ENCODE measurements at regions not wholly inside any gene's neighbourhood (a gene's known extent, or its start where the extent isn't known, plus 50 kb on each side); places are given as distances from the start of the nearest gene placed in this dataset.
"Not testable (repeated sequence)": the region's sequence is repeated elsewhere in the genome, so short reads cannot be mapped to it uniquely, and the experiment has no call there.

DNA sequence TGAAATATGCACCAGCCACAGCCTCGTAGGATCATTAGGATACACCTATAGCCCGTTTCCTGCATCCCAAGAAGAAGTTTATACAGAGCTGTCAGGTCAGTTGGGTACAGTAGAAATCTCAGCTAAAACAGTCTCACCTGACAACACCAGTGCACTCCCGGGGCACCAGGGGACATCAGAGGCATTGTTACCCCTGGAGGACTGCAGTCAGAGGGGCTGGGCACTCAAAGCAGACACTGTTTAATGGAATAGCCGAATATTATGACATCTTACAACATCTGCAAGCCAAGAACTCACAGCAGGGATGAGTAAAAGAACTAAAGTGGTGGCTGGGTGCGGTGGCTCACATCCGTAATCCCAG, 93.0 kb upstream of the ID2 start:
- no peak for DNase-seq (ENCODE audit: low spot score)

DNA sequence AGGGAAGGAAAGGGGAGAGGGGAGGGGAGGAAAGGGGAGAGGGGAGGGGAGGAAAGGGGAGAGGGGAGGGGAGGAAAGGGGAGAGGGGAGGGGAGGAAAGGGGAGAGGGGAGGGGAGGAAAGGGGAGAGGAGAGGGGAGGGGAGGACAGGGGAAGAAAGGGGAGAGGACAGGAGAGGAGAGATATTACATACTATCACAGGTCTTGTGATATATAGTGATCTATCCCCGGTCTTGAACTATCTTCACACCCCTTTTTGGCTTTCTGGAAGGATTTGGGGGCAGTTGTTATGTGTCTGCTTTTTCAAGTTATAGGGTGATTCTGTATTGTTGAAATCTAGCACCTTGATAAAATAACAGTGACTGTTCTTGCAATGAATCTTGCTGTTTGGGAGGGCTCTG, 92.1 kb upstream of the ID2 start:
- DNase-seq (ENCODE audit: low spot score) = no peak

DNA sequence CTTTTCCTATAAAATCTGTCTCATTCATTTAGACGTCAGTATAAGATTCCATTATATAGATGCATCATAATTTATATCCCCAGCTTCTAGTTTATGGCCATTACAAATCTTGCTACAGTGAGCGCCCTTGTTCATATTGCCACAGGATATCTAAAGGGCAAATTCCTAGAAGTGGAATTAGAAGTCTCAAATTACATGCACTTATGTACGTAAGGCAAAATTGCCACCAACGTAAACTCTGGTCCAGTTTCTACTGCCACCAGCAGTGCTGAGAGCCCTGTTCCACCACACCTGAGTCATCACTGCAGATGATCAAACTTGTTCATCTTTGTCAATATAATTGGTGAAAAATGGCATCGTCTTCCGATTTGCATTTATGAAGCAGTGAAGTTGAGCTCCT, 90.9 kb upstream of the ID2 start:
- DNase-seq (ENCODE audit: low spot score) = no peak

DNA sequence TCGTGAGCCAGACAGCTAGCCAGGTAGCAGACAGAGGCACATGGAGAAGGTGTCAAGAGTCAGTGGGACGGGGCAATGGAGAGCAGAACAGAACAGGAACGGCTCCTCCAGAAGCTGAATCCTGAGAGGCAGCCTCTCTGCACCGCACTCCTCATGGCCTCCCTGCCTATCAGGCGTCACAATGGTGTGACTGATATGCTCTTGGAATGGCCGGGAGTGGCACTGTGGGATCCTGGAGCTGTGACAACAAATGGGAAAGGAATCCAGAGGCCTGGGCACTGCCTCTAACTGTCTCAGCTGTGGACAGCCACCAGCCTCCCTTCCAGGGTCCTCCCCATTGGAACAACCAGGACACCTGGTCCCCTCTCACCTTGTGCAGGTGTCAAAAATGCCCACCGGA, 89.1 kb upstream of the ID2 start:
- DNase-seq (ENCODE audit: low spot score) = no peak

DNA sequence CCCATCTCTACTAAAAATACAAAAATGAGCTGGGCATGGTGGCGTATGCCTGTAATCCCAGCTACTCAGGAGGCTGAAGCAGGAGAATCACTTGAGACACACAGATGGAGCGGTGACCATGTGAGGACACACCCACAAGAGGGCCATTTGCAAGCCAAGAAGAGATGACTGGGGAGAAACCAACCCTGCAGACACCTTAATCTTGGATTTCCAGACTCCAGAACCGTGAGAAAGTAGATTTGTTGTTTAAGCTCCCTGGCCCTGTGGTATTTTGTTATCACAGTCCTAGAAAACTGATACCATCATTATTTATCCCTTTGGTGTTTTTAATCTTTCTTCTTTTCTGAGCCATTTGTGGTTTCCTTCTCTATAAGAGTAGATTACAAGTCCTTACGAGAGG, 88.6 kb upstream of the ID2 start:
- no peak for DNase-seq (ENCODE audit: low spot score)

DNA sequence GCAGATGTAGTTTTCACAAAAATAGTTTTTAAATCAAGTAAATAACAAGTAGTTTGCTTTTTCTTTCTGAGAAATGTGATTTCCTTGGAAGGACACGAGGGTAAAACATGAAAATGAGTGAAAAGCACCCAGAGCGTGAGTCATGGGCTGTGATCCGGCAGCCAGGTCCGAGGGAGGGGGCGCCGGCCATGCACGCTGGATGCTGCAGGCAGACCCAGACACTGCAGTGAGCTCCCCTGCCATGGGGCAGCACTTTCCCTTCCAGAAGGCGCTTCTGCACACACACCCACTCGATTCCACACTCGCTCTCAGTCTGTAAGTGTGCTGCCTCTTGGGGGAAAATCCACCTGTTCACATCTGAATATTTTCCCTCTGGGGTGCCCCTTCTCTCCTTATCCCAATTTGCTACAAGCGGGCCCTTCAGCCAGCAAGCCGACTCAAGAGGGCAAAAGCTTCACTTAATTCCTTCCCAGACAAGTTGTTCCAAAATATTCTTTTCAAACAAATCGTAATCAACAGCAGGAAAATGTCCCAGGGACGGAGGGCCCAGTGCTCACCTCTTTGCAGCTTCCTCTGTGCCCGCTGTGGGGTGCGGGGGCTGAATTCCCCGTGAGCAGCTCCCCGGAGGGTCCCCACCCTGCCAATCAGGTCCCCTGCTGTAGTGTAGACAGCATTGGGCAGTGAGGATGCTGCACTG, 87.0 kb upstream of the ID2 start:
- DNase-seq (ENCODE audit: low spot score) = no peak

DNA sequence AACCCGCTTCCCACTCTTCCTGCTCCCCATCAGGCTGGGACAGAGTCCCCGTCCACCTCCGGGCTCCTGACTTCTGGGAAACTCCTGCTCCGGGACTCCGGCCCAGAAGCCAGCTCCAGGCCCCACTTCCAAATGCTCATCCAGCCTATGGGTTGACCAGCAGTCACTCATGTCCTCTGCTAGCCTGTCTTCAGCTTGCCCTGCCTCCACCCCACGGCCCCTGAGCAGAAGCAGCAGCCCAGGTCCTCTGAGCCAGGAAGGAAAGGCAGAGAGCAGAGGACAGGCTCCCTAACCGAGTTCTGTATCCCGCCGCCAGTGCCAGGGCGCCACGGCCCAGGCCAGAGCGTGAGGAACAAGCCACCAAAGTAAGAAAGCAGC, 86.4 kb upstream of the ID2 start:
- DNase-seq (ENCODE audit: low spot score) = no peak

DNA sequence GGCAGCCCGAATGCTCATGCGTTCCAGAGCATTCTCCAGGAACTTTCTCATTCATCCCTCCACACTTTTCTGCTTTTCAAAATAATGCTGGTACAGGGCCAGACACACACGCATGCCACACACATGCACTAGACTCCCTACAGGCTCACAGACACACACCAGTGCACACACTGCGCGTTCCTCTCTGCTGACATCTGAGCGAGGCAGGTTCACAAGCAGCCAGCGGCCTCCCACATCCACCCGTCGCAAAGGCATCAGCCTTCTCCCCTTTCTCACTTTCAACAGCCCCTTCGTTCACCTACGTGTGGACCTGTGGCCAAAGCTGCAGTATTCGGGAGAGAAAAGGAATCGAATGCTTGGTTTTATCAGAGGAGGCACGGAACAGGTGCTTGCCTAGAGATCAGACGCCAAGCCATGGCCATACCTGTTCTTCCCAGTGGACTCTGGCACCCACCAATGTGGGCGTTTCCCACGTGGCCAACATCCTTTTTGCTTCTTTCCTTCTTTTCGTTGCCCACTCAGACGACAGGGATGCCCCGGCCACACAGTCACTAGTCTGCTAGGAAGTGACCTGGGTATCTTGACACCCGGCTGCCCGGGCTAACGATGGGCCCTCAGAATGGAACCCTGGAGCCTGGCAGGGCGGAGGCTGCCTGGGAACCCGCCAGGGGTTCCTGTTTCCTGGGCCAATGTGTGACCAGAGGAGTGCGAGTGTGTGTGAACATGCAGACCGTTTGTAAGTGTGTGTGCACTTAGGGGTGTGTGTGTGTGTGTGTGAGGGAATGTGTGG, 85.8 kb upstream of the ID2 start:
- no peak for DNase-seq (ENCODE audit: low spot score)

DNA sequence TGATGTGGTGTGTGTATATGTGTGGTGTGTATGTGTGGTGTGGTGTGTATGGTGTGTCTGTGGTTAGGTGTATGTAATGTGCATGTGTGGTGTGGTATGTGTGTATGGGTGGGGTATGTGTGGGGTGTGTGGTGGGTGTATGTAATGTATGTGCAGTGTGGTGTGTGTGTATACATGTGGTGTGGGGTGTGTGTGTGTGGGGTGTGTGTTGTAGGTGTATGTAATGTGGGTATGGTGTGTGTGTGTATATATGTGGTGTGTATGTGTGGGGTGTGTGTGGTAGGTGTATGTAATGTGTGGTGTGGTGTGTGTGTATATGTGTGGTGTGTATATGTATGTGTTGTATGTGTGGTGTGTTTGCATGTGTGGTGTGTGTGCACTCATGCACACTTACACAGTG, 84.8 kb upstream of the ID2 start:
- no peak for DNase-seq (ENCODE audit: low spot score)

DNA sequence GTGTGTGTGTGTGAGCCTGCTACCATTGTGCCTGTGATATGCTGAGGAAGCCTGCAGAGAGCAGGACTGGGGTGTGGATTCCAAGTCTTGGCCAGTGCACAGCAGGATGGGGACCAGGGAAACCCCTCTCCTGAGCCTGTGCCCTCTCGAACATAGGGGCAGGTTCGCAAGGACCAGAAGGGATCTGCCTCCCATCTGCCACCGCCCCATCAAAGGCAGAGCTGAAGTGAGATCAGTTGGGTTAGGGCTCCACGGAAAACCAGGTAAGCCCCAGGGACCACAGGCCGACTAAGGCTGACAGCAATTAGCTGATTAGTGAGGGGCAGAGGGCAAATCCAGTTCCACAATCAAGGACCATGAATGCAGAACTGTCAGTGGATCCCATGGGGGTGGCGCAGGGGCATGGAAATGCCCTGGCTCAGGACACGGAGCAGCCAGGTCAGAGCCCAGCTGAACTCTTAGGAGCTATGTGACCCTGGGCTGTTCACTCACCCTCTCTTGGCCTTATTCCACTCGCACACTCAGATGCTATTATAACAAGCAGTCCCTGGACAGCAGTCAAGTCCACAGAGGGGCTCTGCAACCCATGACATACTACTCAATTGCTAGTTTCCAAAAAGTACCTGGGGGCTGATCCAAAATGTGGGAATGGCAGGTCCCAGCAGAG, 84.2 kb upstream of the ID2 start:
- DNase-seq (ENCODE audit: low spot score) = no peak

DNA sequence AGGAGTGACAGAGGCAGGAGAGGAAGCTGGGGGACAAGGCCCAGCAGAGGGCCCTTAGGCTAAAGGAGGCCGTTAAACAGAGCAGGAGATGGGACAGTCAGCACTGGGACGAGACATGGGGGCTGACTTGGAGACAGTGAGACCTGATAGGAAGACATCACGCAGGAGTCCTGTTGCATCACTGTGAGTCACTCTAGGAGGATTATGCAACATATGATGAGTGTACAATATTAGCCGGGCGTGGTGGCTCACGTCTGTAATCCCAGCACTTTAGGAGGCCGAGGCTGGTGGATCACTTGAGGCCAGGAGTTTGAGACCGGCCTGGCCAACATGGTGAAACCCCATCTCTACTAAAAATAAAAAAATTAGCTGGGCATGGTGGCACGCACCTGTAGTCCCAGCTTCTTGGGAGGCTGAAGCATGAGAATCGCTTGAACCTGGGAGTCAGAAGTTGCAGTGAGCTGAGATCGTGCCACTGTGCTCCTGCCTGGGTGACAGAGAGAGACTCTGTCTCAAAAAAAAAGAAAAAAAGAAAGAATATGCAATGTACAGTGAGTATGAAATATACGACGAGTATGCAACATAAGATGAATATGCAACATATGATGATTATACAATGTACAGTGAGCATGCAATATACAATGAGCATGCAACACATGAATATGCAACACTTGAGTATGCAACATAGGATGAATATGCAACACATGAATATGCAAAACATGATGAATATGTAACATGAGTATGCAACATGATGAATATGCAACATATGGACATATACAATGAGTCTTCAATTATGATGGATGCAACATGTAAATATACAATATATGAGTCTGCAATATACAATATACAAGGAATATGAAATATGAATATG, 83.3 kb upstream of the ID2 start:
- DNase-seq (ENCODE audit: low spot score) = no peak

DNA sequence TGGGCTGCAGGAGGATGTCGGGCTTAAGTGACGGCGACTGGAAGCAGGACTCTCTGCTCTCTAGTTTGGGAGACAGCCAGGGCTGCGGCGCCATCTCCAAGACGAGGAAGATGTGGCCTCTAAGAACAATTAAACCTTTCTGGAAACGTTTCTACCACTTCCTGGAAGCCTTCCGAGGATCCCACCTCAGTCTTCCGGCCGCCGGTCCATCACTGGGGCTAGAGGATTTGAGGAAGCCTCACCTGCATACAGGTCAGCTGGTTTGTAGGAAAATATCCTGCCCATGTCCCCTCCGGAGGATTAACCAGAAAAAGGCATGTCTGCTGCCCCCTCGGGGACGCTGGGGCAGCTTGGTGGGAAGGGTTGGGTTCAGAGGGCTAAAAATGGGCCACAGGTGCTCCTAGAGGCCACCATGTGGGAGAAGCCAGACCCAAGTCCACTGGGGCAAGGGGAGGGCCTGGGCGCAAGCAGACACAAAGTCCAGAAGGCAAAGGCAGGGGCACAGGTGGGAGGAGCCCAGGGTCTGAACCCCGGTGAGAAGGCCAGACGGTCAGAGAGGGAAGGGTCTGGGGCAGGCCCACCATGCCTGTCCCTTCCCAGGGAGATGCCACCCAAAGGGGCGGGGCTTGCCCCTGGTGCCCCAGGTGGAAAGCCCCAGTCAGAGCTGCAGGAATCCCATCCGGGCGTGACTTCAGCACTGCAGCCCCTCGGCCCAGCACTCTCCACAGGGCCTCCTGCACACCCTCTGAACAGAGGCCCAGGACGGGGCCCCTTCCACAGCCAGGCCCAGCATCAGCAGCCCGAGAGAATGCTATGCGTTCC, 82.2 kb upstream of the ID2 start:
- no peak for DNase-seq (ENCODE audit: low spot score)

DNA sequence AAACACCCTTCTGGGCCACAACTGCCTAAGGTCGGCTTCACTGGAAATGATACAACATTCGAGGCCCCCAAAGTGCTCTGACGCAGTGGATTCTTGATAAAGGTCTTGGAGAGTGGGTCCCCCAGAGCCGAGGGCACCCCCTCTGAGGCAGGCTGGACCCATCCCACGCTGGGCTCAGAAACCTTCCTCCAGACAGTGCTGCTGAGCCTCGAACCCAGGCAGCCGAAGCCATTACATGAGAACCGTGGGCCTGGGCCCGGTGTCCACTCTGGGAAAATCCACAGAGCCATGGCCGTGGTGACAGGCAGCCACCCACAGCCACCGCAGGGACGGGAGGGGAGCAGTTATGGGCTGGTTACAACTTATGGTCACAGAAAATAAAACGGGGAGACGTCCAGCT, 81.4 kb upstream of the ID2 start:
- DNase-seq (ENCODE audit: low spot score) = no peak

DNA sequence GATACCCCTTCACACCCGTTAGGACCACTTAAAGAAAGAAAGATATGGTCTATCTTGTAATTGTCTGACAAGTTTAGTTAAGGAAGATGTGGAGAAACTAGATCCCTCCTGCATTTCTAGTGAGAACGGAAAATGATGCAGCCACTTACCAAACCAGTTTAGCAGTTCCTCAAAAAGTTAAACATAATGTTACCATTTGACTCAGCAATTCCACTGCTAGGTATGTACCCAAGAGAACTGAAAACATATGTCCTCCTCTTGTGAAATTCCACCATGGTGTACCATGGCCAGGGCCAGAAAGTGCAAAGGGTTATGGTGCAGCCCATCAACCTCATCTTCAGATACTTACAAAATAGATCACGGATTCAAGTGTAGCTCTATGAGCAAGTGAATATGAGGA, 79.0 kb upstream of the ID2 start:
- peak; percentile 52 for DNase-seq (ENCODE audit: low spot score)

DNA sequence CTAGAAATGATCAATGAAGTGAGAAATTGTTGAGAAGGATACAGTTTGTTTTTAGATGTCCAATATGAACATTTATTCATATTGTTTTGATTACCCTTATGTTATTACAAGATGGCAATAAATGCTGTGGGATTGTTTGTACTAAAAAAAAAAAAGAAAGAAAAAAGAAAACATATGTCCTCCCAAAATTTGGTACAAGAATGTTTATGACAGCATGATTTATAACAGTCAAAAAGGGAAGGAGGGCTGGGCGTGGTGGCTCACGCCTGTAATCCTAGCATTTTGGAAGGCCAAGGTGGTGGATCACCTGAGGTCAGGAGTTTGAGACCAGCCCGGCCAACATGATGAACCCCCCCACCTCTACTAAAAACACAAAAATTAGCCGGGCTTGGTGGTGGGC, 78.5 kb upstream of the ID2 start:
- DNase-seq (ENCODE audit: low spot score) = not testable (repeated sequence)

DNA sequence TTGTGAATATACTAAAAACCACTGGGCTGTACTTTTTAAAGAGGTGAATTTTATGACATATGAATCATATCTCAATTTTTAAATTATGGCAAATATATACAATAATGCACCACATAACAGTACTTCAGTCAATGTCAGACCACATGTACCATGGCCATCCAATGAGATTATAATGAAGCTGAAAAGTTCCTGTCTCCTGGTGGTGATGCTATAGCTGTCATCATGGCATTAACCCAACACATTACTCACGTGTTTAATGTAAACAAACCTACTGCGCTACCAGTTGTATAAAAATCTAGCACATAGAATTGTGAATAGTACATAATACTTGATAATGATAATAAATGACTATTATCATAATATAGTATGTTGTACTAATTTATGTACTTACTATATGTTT, 77.6 kb upstream of the ID2 start:
- no peak for DNase-seq (ENCODE audit: low spot score)

DNA sequence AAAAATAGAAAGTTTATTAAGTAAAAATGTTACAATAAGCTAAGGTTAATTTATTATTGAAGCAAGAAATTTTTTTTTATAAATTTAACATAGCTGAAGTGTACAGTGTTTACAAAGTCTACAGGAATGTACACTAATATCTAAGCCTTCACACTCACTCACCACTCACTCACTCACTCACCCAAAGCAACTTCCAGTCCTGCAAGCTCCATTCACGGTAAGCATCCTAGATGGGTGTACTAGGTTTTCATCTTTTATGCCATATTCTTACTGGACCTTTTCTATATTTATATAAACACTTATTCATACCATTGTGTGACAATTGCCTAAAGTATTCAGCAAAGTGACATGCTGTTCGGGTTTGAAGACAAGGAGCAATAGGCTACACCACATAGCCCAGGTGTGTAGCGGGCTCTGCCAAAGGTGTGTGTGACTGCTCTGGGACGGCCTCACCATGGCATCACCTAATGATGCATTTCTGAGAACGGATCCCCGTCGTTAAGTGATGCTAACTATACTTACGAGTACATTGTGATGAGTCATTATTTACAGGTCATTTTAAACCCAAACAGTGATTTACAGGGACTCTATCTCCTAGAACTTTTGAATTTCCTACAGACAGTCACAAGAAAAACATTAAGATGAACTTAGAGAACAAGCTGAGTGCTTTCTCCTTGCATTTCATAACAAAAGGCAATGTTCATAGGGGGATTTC, 76.3 kb upstream of the ID2 start:
- DNase-seq (ENCODE audit: low spot score) = peak; percentile 47

DNA sequence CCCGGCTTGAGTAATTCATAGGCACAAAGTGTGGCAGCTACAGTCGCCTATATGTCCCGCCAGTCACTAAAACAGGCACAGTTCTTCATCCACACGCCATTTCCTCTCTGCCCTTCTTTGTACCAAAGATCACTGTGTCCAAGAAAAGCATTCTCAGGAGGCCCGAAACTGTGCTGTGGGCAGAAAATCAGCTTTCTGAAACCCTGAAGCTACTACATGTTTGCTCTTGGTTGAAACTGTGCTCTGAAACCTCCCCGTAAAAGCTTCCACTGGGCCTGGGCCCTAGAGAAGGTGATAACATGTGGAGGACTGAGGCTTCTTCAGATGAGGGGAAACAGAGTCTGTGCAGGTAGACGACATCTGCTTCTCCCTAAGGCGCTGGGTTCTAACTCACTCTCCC, 75.6 kb upstream of the ID2 start:
- no peak for DNase-seq (ENCODE audit: low spot score)

DNA sequence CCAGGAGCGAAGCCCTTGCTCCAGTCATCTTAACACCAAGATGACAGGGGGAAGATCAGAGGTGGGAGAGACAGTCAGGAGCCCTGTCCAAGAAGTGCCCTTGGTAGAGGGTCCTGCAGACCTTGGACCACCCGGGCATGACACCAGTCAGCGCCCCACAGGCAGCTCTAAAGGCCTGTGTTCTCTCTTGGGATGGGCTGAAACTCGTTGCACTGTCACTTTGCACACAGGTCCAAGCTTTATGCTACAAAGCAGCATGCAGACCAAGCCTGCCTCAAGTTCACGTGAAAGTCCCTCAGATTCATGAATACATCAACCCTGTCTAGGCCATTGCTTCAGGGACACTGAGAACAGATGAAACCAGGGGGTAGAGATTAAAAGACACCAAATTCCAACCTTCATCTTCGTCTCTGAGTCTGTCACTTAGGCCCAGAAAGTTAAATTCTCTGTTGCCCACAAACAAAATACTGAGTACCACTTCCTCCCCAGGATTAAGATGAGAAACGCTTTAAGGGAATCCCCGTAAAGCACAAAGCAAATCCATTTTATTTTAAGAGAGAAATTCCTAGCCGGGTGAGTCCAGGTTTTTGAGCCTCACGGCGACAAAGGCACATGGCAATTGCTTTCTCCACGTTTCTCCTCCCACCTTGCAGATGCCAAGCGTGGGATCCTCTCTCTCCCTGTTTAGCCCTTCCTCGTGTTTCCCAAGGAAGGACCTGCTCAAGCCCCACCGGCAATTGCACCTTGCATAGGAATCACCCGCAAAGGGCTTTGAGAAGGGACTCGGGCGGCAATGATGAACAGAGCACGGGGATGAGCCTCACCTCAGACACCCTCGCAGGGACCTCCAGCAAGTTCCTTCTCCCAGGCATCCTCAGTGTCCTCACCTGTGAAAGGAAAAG, 75.0 kb upstream of the ID2 start:
- DNase-seq (ENCODE audit: low spot score) = no peak

DNA sequence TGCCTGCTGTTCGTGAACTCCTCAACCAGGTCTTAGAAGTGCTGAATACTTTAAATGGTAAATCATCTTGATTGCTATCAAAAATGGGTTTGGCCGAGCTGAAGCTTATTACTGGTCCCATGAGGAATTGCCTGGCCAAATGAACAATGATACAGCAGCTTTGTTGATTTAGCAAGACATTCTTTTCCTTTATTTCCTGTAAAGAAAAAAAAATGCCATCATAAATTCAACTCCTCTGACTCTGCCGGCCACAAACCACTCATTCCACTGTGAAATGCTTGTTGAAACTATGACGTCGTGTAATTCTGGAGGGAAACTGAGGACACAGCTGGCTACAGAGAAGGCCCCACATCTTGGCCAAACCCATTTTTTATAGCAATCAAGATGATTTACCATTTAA, 74.2 kb upstream of the ID2 start:
- DNase-seq (ENCODE audit: low spot score) = no peak

Data from HT-29 (cell line).